Astrocyte of the cerebellum (primary cell): ENCODE measurements at regions not wholly inside any gene's neighbourhood (a gene's known extent, or its start where the extent isn't known, plus 50 kb on each side); places are given as distances from the start of the nearest gene placed in this dataset.
A peak's percentile ranks its signal among the peaks of the same experiment; 100 is the strongest.
"Not testable (repeated sequence)": the region's sequence is repeated elsewhere in the genome, so short reads cannot be mapped to it uniquely, and the experiment has no call there.

Experiments used
- DNase-seq: peaks from one replicate; pipeline ENCODE4 v3.0.0-alpha.2; 2011; ENCODE audit warnings: low read depth
- H3K4me3 ChIP-seq: 2 replicates; pipeline ENCODE4 v1.5.1; 2011; ENCODE audit warnings: mild to moderate bottlenecking, low read depth, low read length, moderate library complexity
- CTCF ChIP-seq: IDR thresholded peaks from 2 replicates; pipeline ENCODE4 v1.5.1; 2012; ENCODE audit warnings: low read length, low read depth, moderate library complexity, mild to moderate bottlenecking; ENCODE audit errors: missing control alignments
- in situ Hi-C: cut with HindIII; loops from 2 replicates; pipeline ENCODE4 v1.10.0; 2017; ENCODE audit warnings: low sequenced_read_pairs

DNA sequence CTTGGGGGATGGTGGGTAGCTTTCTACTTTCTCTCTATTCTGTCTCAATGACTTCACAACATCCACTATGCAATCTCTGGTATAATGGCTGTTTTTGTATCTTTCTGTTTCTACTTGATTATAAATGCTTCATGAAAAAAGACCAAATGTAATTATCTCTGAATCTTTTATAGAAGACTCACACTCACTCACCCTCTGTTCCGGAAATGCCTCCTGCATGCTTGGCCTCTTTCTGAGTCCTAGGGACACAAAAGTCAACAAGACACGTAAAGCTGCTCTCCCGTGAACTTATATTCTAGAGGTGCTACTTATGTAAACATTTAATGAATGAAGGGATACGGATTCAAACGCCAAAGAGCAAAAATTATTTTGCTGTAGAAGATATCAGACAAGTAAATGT, 502.2 kb upstream of the SOX11 start:
- no peak overlapping the region for H3K4me3 ChIP-seq
- in situ Hi-C loops = no loop called here
- no peak for DNase-seq

GRCh38 chr2:5195636-5196035, 496.5 kb upstream of the SOX11 start:
- DNase-seq = no peak
- no peak overlapping the region for H3K4me3 ChIP-seq
- in situ Hi-C loops = no loop called here
- TF ChIP-seq CTCF = no peak

More for the DNA sequence above, 502.2 kb upstream of the SOX11 start:
- TF ChIP-seq CTCF = no peak

GRCh38 chr2:5203134-5203755, 488.9 kb upstream of the SOX11 start:
- DNase-seq = no peak
- H3K4me3 ChIP-seq = no peak overlapping the region
- no peak for TF ChIP-seq CTCF
- in situ Hi-C loops = no loop called here

DNA sequence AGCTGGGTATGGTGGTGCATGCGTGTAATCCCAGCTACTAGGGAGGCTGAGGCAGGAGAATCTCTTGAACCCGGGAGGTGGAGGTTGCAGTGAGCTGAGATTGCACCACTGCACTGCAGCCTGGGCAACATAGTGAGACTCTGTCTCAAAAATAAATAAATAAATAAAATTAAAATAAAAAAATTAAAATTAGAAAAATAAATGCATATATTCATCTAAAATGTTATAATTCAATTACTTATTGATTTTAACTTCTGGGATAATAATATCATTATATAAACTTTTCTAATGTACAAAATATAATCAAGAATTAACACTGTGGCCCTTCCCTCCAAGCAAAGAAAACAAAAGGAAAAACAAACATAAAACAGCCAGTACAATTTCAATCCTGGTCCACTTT, 485.4 kb upstream of the SOX11 start:
- in situ Hi-C loops, H3K4me3 ChIP-seq, DNase-seq: not testable (repeated sequence)

DNA sequence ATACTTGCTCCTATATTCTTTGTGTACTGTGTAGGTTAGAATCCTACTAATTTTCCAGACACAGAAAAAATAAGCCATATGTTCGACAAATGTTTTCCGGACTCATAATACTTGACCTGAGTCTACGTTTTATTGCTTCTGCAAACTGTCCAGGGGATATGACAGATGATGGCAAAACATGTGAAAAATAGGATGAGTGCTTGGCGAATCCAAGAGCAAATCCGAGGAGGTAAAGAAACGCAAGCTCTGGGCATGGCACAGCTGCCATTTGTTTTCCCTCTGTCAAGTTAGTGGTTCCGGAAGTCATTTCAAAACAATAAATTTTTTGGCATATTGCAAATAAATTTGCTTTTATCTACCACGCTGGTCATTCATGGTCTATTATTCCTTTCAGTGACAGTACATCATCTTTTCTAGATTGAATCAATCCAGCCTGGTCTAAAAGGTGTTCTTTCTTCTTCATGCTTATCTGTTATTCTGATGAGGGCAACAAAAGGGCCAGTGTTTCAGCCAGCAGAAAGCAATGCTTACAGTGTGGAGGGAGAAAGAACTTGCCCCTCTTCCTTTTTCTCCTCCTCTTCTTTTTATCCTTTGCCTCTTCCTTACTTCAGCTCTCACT, 476.1 kb upstream of the SOX11 start:
- no peak for TF ChIP-seq CTCF
- no peak overlapping the region for H3K4me3 ChIP-seq
- in situ Hi-C loops = no loop called here
- no peak for DNase-seq

DNA sequence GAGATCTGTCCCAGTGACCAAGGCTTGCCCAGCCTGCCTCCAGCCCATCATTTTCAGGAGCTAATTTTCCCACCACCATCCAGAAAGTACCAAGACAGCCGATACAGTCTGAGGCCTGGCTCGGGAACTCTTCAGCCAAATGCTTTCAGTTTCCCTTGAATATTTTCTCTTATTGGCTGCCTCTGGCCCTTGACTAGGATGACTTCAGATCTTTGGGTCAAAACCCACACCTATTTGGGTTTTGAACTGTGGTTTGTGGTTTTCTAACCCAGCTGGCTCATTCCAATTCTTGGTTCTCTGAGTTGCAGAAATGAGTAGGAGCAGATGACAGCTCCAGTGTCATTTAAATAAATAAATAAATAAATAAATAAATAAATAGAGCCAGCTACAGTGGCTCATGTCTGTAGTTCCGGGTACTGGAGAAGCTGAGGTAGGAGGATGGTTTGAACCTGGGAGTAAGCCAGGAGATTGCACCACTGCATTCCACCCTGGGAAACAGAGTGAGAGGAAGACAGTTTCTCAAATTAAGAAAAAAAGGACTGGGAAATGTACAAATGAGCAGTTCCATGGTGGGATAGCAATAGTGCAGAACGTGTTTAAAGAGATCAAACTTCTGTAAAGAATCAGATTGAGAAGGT, 465.0 kb upstream of the SOX11 start:
- DNase-seq = peak; percentile 46
- H3K4me3 ChIP-seq = no peak overlapping the region
- TF ChIP-seq CTCF = no peak
- in situ Hi-C loops = no loop called here

GRCh38 chr2:5229574-5229973, 462.6 kb upstream of the SOX11 start:
- no peak for TF ChIP-seq CTCF
- DNase-seq = no peak
- no peak overlapping the region for H3K4me3 ChIP-seq
- in situ Hi-C loops = no loop called here
